Keratinocyte (primary cell): ENCODE measurements at regions not wholly inside any gene's neighbourhood (a gene's known extent, or its start where the extent isn't known, plus 50 kb on each side); places are given as distances from the start of the nearest gene placed in this dataset.

ENCODE experiments used
- DNase-seq: peaks from one replicate; pipeline ENCODE4 v3.0.0-alpha.2; 2011; ENCODE audit warnings: low read depth, missing footprints, low spot score
- FAIRE-seq: peaks from 2 replicates; lab custom pipeline; 2011; peaks lifted over from hg19 to GRCh38; lab: Jason Lieb, UNC
- H2AFZ ChIP-seq: 2 replicates; pipeline ENCODE4 v1.6.0; 2012; ENCODE audit warnings: low read length, control low read depth, inconsistent platforms; ENCODE audit not compliant: control insufficient read depth
- H3K27ac ChIP-seq: 2 replicates; pipeline ENCODE4 v1.5.1; 2011; ENCODE audit warnings: low read length; ENCODE audit not compliant: control insufficient read depth, insufficient read depth
- H3K27me3 ChIP-seq: 3 replicates; pipeline ENCODE4 v1.6.0; 2011; ENCODE audit warnings: low read length; ENCODE audit not compliant: control insufficient read depth, insufficient read depth; ENCODE audit errors: extremely low read depth
- H3K36me3 ChIP-seq, 2 experiments: 2 replicates in 1 of 2; 3 replicates in 1 of 2; pipeline ENCODE4 v1.5.1; 2011; ENCODE audit warnings: low read length in 2 of 2, mild to moderate bottlenecking in 1 of 2; ENCODE audit not compliant: control insufficient read depth in 2 of 2, insufficient read depth in 2 of 2; ENCODE audit errors: extremely low read depth in 1 of 2
- H3K4me1 ChIP-seq: 3 replicates; pipeline ENCODE4 v1.5.1; 2011; ENCODE audit warnings: low read length; ENCODE audit not compliant: control insufficient read depth, insufficient read depth; ENCODE audit errors: extremely low read depth
- H3K4me2 ChIP-seq: 3 replicates; pipeline ENCODE4 v1.6.0; 2011; ENCODE audit warnings: low read depth, low read length; ENCODE audit not compliant: control insufficient read depth, insufficient read depth; ENCODE audit errors: extremely low read depth
- H3K4me3 ChIP-seq, 3 experiments: fragments of 200-600 bp in 1 of 3; sonication (generic) in 1 of 3; 2 replicates in 2 of 3; 3 replicates in 1 of 3; pipeline ENCODE4 v1.5.1; 2011 to 2016; ENCODE audit warnings: low read length in 3 of 3, mild to moderate bottlenecking in 3 of 3, control low read depth in 2 of 3, inconsistent platforms in 1 of 3, low read depth in 1 of 3, mixed read lengths in 1 of 3, mixed run types in 1 of 3, moderate library complexity in 1 of 3; ENCODE audit not compliant: control insufficient read depth in 2 of 3, insufficient read depth in 2 of 3; ENCODE audit errors: extremely low read depth in 1 of 3
- H3K79me2 ChIP-seq: 2 replicates; pipeline ENCODE4 v1.6.0; 2012; ENCODE audit warnings: low read length; ENCODE audit not compliant: control insufficient read depth, insufficient read depth
- H3K9ac ChIP-seq: 3 replicates; pipeline ENCODE4 v1.6.0; 2011; ENCODE audit warnings: low read length; ENCODE audit not compliant: control insufficient read depth, insufficient read depth; ENCODE audit errors: extremely low read depth
- H3K9me1 ChIP-seq: 3 replicates; pipeline ENCODE4 v1.6.0; 2011; ENCODE audit warnings: low read length; ENCODE audit not compliant: control insufficient read depth, insufficient read depth; ENCODE audit errors: extremely low read depth
- H3K9me3 ChIP-seq: 2 replicates; pipeline ENCODE4 v1.5.1; 2012; ENCODE audit warnings: low read depth, low read length; ENCODE audit not compliant: control insufficient read depth
- H4K20me1 ChIP-seq: 3 replicates; pipeline ENCODE4 v1.6.0; 2011; ENCODE audit warnings: low read length; ENCODE audit not compliant: control insufficient read depth, insufficient read depth; ENCODE audit errors: extremely low read depth
- CTCF ChIP-seq, 3 experiments: IDR thresholded peaks in 1 of 3; conservative IDR thresholded peaks in 1 of 3; optimal IDR thresholded peaks in 1 of 3; 2 replicates in 2 of 3; 3 replicates in 1 of 3; pipeline versions ENCODE3 to v1.5.1; 2011; ENCODE audit warnings: low read length in 3 of 3, mild to moderate bottlenecking in 3 of 3, moderate library complexity in 2 of 3, control low read depth in 1 of 3, inconsistent platforms in 1 of 3; ENCODE audit not compliant: insufficient read depth in 2 of 3; ENCODE audit errors: extremely low read depth in 1 of 3
- EZH2 ChIP-seq: IDR thresholded peaks from one replicate; pipeline ENCODE4 v1.6.1; 2012; ENCODE audit warnings: inconsistent platforms, mild to moderate bottlenecking, low read length, moderate library complexity
- dilution Hi-C: fragments of 300-500 bp; cut with MboI; formaldehyde crosslinking; loops from one replicate; pipeline ENCODE4 v1.7.0; 2020; ENCODE audit warnings: low sequenced_read_pairs; ENCODE audit not compliant: extremely low pct_ligation_motif_present

GRCh38 chr4:163271555-163272127 is 60.8 kb downstream of the NPY1R start:
- TF ChIP-seq CTCF (optimal IDR thresholded peaks at IDR 0.05 in 1 of 3, IDR thresholded peaks at IDR 0.05 in 1 of 3, conservative IDR thresholded peaks at IDR 0.05 in 1 of 3; ENCODE audit: extremely low read depth in 1 of 3, insufficient read depth in 2 of 3, low read length in 3 of 3) (no peak), EZH2 (no peak)
- H3K27me3 ChIP-seq, result no peaks in the 10 kb centered on the region
- no peak for FAIRE-seq
- H2AFZ ChIP-seq, result no peak overlapping the region
- no peaks in the 10 kb centered on the region for H3K79me2 ChIP-seq
- no peak for DNase-seq
- no peaks in the 10 kb centered on the region for H3K9me1 ChIP-seq
- H3K36me3 ChIP-seq, result no peaks in the 10 kb centered on the region
- H3K9ac ChIP-seq, result no peak overlapping the region
- H4K20me1 ChIP-seq, result no peaks in the 10 kb centered on the region
- no peaks in the 10 kb centered on the region for H3K9me3 ChIP-seq
- dilution Hi-C loops, result no loop called here
- H3K27ac ChIP-seq, result no peak overlapping the region
- H3K4me1 ChIP-seq, result no peaks in the 10 kb centered on the region
- H3K4me2 ChIP-seq, result no peak overlapping the region
- H3K4me3 ChIP-seq, result no peak overlapping the region

- H3K4me2 ChIP-seq, result no peak overlapping the region
- no peaks in the 10 kb centered on the region for H3K27me3 ChIP-seq
- no peak overlapping the region for H3K4me3 ChIP-seq
- H3K79me2 ChIP-seq, result no peaks in the 10 kb centered on the region
- no peak overlapping the region for H2AFZ ChIP-seq
- DNase-seq (no peak), FAIRE-seq (no peak)
- H3K9me3 ChIP-seq, result no peaks in the 10 kb centered on the region
- H3K9me1 ChIP-seq, result no peaks in the 10 kb centered on the region
- no peaks in the 10 kb centered on the region for H4K20me1 ChIP-seq
- no peak overlapping the region for H3K9ac ChIP-seq
- no peaks in the 10 kb centered on the region for H3K4me1 ChIP-seq
- H3K27ac ChIP-seq, result no peak overlapping the region
- dilution Hi-C loops, result no loop called here
- no peak for TF ChIP-seq EZH2
- no peak for TF ChIP-seq CTCF (optimal IDR thresholded peaks at IDR 0.05 in 1 of 3, IDR thresholded peaks at IDR 0.05 in 1 of 3, conservative IDR thresholded peaks at IDR 0.05 in 1 of 3; ENCODE audit: extremely low read depth in 1 of 3, insufficient read depth in 2 of 3, low read length in 3 of 3)
- H3K36me3 ChIP-seq, result no peaks in the 10 kb centered on the region
Observed at GRCh38 chr4:163269869-163270268, 62.5 kb downstream of the NPY1R start.
